Activated CD8-positive, alpha-beta T cell treated with anti-CD3 and anti-CD28 coated beads for 36 hours (primary cell): ENCODE measurements at regions not wholly inside any gene's neighbourhood (a gene's known extent, or its start where the extent isn't known, plus 50 kb on each side); places are given as distances from the start of the nearest gene placed in this dataset.

Source experiments
- ATAC-seq: fragments of 200-7000 bp; cut with Tn5 transposase; one replicate; pipeline ENCODE4 v1.10.0; 2021; ENCODE audit warnings: mild to moderate bottlenecking, moderate library complexity
- CTCF ChIA-PET: fragments of 350-600 bp; sonication (Branson Sonifier 250); formaldehyde crosslinking; loops from one replicate; lab custom pipeline; 2021; ENCODE audit warnings: antibody characterized with exemption; lab: Charles Lee
- POLR2A ChIA-PET: fragments of 350-600 bp; sonication (Branson Sonifier 250); formaldehyde crosslinking; loops from one replicate; lab custom pipeline; 2021; ENCODE audit warnings: antibody characterized with exemption; lab: Charles Lee
- DNase-seq: peaks from one replicate; pipeline ENCODE4 v3.0.0-alpha.2; 2020
- H3K27ac Mint-ChIP-seq: one replicate; pipeline ENCODE4 v1.8.0; 2021; ENCODE audit warnings: mild to moderate bottlenecking, mixed read lengths
- H3K27me3 Mint-ChIP-seq: one replicate; pipeline ENCODE4 v1.8.0; 2021; ENCODE audit warnings: mixed read lengths
- H3K36me3 Mint-ChIP-seq: one replicate; pipeline ENCODE4 v1.8.0; 2021; ENCODE audit warnings: low read depth, mixed read lengths
- H3K4me1 Mint-ChIP-seq: one replicate; pipeline ENCODE4 v1.8.0; 2021; ENCODE audit warnings: low read depth, mixed read lengths
- H3K4me3 Mint-ChIP-seq: one replicate; pipeline ENCODE4 v1.8.0; 2021; ENCODE audit warnings: mild to moderate bottlenecking, moderate library complexity, mixed read lengths
- H3K9me3 Mint-ChIP-seq: one replicate; pipeline ENCODE4 v1.8.0; 2021; ENCODE audit warnings: mixed read lengths
- CTCF ChIP-seq: fragments of 200-600 bp; IDR thresholded peaks from one replicate; pipeline ENCODE4 v1.8.0; 2022; ENCODE audit warnings: antibody characterized with exemption, mild to moderate bottlenecking
- intact Hi-C: fragments of 100-400 bp; cut with micrococcal nuclease; formaldehyde crosslinking; loops from one replicate; pipeline ENCODE4 v1.10.0; 2022

GRCh38 chr7:33742999-33743587 is 162.2 kb upstream of the BMPER start:
- no peaks in the 10 kb centered on the region for H3K4me1 Mint-ChIP-seq
- intact Hi-C loops, result no loop called here
- TF ChIP-seq CTCF, result no peak
- H3K4me3 Mint-ChIP-seq, result no peak overlapping the region
- H3K27ac Mint-ChIP-seq, result no peak overlapping the region
- no peak for DNase-seq
- H3K9me3 Mint-ChIP-seq, result peaks cover 2% of the 10 kb centered on the region
- H3K36me3 Mint-ChIP-seq, result no peaks in the 10 kb centered on the region
- ChIA-PET POLR2A (no interaction called here), CTCF (no interaction called here)
- H3K27me3 Mint-ChIP-seq, result no peaks in the 10 kb centered on the region
- no peak for ATAC-seq

DNA sequence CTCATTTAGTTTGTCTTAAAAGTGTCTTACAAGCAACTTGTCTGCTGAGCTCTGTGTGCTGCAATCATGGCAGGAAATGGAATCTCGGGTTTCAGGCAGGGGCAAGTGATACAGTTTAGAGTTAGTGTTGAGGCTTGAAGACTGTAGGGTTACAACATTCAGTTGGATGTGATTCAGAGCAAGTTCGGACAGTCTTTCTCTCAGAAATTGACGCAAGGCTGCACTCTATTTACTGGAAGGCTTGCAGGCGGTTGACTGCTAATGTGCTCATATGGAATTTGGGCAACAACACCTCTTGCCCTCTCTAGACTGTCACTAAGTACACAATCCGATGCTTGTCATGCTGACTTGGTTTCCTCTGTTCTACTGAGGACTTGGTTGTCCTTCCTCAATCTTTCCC is 161.7 kb upstream of the BMPER start:
- H3K4me3 Mint-ChIP-seq, result no peak overlapping the region
- no peak overlapping the region for H3K27ac Mint-ChIP-seq
- no peaks in the 10 kb centered on the region for H3K27me3 Mint-ChIP-seq
- DNase-seq, result no peak
- intact Hi-C loops, result no loop called here
- no peak for TF ChIP-seq CTCF
- CTCF ChIA-PET, result no interaction called here
- no peaks in the 10 kb centered on the region for H3K36me3 Mint-ChIP-seq
- peaks cover 2% of the 10 kb centered on the region for H3K9me3 Mint-ChIP-seq
- POLR2A ChIA-PET, result no interaction called here
- H3K4me1 Mint-ChIP-seq, result no peaks in the 10 kb centered on the region
- ATAC-seq, result no peak

DNA sequence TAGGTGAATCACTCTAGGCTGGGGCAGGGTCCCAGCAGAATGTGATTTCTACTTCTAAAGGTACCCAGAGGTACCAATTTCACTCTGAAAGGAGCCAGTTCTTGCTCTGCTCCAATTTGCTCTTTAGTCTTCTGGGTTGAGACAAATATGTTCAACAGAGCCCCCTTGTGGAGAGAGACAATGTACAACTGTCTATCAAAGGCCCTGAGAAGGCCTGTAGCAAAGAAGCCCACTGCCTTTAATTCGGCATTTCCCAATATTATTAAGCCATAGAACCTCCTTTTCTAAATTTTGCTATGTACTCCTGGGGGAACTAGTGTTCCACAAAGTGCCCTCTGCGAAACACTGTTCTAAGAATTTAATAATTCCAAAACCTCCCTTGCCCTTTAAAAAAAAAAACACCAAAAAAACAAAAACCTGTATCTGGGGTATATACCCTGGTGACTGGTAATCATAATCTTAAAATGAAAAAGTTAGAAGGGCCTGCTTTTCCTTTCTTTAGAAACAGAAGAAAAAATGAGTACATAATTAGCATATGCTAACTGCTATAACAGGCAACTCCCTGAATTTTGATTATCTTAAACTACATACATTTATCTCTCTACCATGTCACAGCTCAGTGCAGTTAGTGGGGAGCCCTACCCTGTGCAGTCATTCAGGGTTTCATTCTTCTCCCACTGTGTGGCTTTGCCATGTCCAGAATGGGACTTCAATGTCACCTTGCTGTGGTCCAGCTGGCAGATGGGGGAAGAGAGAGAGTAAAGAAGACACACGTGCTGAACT is 160.9 kb upstream of the BMPER start:
- no peak overlapping the region for H3K4me3 Mint-ChIP-seq
- no peak overlapping the region for H3K27ac Mint-ChIP-seq
- peak; percentile 58 for TF ChIP-seq CTCF
- H3K9me3 Mint-ChIP-seq, result peaks cover 2% of the 10 kb centered on the region
- no peaks in the 10 kb centered on the region for H3K36me3 Mint-ChIP-seq
- ChIA-PET CTCF (no interaction called here), POLR2A (no interaction called here)
- DNase-seq (peak; percentile 7), ATAC-seq (no peak)
- intact Hi-C loops, result no loop called here
- H3K4me1 Mint-ChIP-seq, result no peaks in the 10 kb centered on the region
- H3K27me3 Mint-ChIP-seq, result no peaks in the 10 kb centered on the region

DNA sequence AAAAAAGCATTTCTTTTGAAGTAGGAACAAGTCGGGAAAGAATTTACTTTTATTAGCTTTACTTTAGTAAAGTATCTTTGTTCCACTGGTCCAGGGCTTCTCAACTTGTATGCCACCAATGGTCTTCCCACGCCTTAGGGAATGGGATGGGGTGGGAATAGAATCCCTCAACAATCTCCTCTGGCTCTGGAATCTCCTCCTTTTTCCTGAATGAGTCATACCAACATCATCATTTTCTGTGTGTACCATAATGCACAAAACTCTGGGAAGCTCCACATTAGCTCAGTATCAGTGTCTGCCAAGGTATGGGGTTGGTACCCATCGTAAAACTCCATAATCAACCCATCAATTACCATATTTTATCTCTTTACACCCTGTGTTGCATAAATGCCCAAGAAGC is 159.4 kb upstream of the BMPER start:
- TF ChIP-seq CTCF, result no peak
- DNase-seq, result no peak
- Mint-ChIP-seq H3K27me3 (no peaks in the 10 kb centered on the region), H3K27ac (no peak overlapping the region), H3K9me3 (peaks cover 2% of the 10 kb centered on the region), H3K4me1 (no peaks in the 10 kb centered on the region), H3K4me3 (no peak overlapping the region), H3K36me3 (no peaks in the 10 kb centered on the region)
- ATAC-seq, result no peak
- CTCF ChIA-PET, result no interaction called here
- intact Hi-C loops, result no loop called here
- POLR2A ChIA-PET, result no interaction called here

GRCh38 chr7:33748793-33749192 is 156.5 kb upstream of the BMPER start:
- Mint-ChIP-seq H3K4me3 (no peak overlapping the region), H3K27ac (no peak overlapping the region), H3K27me3 (no peaks in the 10 kb centered on the region), H3K4me1 (no peaks in the 10 kb centered on the region), H3K9me3 (peaks cover 2% of the 10 kb centered on the region), H3K36me3 (no peaks in the 10 kb centered on the region)
- no peak for TF ChIP-seq CTCF
- ATAC-seq, result no peak
- POLR2A ChIA-PET, result no interaction called here
- intact Hi-C loops, result no loop called here
- no peak for DNase-seq
- CTCF ChIA-PET, result interaction anchor here (1.2 to 1.3 kb wide), 2 partner anchors 10 to 184 kb away, joined by 3 read pairs; no protein-coding TSS in a partner anchor
